VCaP (cell line): ENCODE measurements at regions not wholly inside any gene's neighbourhood (a gene's known extent, or its start where the extent isn't known, plus 50 kb on each side); places are given as distances from the start of the nearest gene placed in this dataset.

Experiments used
- H3K27ac ChIP-seq: fragments of 450-650 bp; 2 replicates; pipeline ENCODE4 v1.5.1; 2017
- TF ChIP-seq, protein P1 (sequence below): fragments of 450-650 bp; conservative IDR thresholded peaks from 2 replicates; pipeline ENCODE4 v1.5.1; 2017; ENCODE audit warnings: mild to moderate bottlenecking, moderate library complexity

- no peak overlapping the region for H3K27ac ChIP-seq
- TF ChIP-seq, protein P1, sequence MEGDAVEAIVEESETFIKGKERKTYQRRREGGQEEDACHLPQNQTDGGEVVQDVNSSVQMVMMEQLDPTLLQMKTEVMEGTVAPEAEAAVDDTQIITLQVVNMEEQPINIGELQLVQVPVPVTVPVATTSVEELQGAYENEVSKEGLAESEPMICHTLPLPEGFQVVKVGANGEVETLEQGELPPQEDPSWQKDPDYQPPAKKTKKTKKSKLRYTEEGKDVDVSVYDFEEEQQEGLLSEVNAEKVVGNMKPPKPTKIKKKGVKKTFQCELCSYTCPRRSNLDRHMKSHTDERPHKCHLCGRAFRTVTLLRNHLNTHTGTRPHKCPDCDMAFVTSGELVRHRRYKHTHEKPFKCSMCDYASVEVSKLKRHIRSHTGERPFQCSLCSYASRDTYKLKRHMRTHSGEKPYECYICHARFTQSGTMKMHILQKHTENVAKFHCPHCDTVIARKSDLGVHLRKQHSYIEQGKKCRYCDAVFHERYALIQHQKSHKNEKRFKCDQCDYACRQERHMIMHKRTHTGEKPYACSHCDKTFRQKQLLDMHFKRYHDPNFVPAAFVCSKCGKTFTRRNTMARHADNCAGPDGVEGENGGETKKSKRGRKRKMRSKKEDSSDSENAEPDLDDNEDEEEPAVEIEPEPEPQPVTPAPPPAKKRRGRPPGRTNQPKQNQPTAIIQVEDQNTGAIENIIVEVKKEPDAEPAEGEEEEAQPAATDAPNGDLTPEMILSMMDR: no peak
These were observed 341.3 kb downstream of the RASEF start for GRCh38 chr9:82721593-82721992.

GRCh38 chr9:82722051-82722450 lies 340.9 kb downstream of the RASEF start:
- TF ChIP-seq, protein P1: no peak
- no peak overlapping the region for H3K27ac ChIP-seq

DNA sequence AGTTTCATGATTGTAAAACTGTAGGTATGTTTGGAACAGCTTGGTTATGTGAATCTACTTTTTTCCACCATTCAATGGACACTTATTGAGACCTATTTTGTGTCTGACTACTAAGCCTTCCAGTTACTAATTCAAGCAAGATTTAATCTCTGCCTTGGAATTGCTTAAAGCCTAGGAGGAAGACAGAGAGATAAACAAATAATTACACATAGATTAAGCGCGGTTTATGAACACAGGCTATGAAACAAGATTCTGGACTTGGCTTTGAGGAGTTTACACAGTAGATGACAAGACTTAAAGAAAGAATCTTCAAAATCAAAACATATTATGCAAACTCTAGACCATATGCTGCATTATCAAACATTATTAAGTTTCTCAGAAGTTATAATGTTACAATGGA lies 340.4 kb downstream of the RASEF start:
- H3K27ac ChIP-seq: no peak overlapping the region
- TF ChIP-seq, protein P1: no peak

DNA sequence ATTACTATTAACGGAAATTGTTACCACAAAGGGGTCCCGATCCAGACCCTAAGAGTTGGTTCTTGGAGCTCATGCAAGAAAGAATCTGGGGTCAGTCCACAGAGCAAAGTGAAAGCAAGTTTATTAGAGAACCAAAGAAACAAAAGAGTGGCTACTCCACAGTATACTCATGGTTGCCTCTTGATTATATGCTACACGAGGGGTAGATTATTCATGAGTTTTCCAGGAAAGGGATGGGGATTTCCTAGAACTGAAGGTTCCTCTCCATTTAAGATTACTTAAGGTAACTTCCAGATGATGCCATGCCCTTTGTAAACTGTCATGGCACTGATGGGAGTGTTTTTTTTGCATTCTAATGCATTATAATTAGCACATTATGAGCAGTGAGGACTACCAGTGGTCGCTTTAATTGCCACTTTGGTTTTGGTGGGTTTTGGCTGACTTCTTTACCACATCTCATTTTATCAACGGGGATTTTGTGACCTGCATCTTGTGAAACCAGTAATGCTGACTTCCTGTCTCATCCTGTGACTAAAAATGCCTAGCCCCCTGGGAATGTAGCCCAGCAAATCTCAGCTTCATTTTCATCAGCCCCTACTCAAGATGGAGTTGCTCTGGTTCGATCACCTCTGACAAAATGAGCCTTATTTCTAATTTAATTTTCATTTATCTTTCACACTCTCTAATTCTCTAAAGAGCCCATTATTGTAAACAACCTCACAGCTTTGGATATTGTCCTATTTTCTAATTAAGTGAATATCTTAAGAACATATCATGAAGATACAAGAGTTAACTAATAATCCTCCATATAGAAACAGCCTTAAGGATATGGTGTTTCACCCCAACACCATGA lies 336.3 kb downstream of the RASEF start:
- H3K27ac ChIP-seq: no peak overlapping the region
- TF ChIP-seq, protein P1: no peak

DNA sequence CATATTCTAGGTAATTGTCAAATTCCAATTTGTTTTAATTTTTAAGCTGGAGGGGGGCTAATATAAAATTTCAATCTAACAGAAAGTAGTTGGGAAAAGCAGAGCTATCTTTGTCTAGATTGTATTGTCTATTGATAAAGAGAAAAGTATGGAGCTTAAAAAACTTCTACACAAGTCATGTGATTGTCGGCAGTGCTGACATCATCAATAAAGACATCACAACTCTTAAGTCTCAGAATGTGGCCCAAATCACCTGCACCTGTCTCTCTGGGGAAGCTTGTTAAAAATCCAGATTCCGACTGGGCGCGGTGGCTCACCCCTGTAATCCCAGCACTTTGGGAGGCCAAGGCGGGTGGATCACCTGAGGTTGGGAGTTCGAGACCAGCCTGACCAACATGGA lies 333.8 kb downstream of the RASEF start:
- TF ChIP-seq, protein P1: no peak
- no peak overlapping the region for H3K27ac ChIP-seq

DNA sequence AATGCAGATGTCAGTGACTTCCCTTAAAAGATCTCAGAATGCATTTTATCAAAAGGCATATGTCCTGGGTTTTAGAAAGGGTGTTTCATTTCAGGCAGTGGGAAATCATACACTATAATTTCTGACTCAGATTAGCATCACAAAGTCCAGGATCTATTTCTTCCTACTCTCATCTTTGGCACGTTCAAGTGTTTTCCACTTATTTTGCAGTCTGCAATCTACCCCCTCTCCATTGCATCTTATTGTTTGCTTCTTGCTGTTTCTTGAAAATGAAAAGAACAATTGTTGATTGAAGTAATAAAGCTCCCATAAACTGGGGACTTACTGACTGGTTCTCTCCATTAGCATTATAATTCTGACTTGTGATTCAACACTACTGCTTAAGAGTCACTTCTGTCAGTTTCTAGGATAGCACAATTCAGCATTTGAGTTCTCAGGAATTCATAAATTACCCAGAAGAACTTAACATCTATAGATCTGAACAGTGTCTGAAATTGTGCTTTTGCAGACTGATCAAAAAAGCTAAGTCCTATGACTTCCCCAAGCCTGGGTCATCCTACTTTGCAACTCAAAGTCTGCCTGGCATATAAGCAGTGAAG lies 332.9 kb downstream of the RASEF start:
- no peak overlapping the region for H3K27ac ChIP-seq
- TF ChIP-seq, protein P1: no peak

DNA sequence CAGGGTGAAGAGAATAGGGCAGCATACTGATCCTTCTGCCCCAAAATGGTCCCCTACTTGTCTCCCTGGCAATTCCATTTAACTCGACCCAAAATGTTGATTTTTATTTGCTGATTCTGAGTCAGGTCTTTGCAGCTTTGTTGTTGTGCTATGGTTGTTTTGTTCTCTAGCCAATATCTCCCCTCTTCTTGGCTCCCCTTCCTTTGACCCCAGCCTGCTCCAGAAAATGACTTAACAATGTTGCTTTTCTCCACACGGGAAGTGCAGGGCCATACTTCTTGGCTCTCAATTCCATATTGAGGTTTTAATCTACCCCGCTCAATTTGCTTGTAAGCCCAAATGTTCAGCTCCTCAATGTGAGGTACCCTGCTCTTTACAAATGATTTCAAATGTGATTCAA lies 330.0 kb downstream of the RASEF start:
- H3K27ac ChIP-seq: no peak overlapping the region
- TF ChIP-seq, protein P1: no peak
